Dermis blood vessel endothelial cell (primary cell): ENCODE measurements at regions not wholly inside any gene's neighbourhood (a gene's known extent, or its start where the extent isn't known, plus 50 kb on each side); places are given as distances from the start of the nearest gene placed in this dataset.
"Not testable (repeated sequence)": the region's sequence is repeated elsewhere in the genome, so short reads cannot be mapped to it uniquely, and the experiment has no call there.

Experiments
- DNase-seq: peaks from one replicate; pipeline ENCODE4 v3.0.0; 2010

DNA sequence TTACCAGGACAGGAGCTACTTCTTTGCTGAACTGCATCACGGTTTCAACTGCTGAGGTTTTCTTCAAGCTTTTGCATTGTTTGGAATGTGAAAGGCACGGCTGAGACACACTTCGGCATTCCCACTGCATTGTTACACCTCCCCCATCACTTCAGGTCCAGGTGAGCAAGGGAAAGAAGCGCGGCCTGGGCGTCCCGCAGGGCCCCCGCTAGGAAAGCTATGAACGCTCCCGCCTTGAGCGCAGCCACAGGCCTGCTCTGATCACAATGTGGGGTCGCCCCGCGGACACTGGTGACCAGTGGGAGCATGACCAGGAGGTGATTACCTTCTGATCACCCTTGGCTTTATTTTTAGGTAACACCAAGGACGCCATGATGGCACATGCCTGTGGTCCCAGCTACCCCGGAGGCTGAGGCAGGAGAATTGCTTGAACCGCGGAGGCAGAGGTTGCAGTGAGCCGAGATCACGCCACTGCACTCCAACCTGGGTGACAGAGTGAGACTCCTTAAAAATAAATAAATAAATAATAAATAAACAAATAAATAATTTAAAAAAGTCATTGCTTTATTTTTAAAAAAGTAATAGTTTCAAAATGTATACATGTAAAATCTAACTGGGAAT is 82.2 kb upstream of the ANTXRL start:
- not testable (repeated sequence) for DNase-seq

DNA sequence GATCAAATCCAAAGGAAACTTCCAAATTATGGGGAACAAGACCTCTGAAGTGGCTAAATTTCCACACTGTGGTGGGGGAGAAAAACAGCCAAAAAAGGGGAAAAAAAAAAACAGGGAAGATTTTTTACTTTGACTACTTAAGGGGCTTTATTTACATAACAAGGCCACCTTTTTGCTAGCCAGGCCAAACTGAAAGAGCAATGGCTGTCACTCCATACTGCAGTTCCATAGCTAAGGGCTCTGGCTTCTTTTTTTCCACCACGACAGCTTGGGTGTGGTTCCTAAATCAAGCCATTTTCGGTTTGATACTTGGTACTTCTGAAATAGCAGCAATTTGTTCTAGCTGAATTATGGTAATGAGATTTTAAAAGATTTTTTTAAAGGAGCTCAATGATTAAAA is 76.4 kb upstream of the ANTXRL start:
- not testable (repeated sequence) for DNase-seq

DNA sequence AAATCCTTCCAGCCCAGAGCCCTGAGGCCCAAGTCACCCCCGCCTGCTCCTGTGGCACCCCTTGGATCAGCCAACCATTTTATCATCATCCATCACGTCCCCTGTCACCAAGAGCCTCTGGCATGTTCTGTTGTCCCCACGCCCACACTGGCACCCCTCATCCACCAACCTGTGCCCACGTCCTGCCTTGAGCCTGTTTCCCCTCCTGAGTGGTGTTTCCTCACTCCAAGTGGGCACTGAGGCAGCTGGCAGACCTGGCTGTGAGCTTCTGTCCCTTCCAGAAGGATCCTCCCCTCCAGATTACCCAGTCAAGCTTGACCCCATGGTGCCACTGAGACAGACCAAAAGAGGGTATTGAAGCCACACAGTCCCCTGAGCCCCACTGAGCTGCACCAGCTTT is 71.4 kb upstream of the ANTXRL start:
- DNase-seq: no peak

DNA sequence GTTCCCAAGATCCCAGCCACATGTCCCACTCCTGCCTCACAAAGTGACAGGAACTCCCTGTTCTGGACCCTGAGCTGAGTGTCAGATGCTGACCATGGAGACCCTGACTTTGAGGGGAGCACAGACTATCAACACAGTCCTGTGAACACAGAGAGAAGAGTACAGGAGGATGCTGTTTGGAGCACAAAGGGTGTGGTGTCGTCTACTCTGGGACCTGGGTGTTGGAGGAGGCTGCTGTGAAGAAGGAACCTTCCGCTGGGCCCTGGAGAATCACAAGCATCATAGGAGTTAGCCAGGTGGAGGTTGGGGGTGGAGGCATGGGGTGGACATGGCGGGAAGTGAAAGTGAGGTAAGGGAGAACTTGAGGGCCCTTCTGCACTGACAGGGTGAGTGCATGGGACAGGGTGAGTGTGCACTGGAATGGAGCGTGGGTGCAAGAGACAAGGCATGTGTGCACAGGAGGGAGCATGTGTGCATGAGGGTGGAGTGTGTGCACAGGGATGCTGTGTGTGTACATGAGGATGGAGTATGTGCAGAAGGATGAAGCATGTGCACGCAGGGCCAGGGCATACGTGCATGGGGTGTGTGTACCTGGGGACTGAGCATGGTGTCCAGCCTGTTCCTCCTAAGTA is 70.7 kb upstream of the ANTXRL start:
- no peak for DNase-seq

DNA sequence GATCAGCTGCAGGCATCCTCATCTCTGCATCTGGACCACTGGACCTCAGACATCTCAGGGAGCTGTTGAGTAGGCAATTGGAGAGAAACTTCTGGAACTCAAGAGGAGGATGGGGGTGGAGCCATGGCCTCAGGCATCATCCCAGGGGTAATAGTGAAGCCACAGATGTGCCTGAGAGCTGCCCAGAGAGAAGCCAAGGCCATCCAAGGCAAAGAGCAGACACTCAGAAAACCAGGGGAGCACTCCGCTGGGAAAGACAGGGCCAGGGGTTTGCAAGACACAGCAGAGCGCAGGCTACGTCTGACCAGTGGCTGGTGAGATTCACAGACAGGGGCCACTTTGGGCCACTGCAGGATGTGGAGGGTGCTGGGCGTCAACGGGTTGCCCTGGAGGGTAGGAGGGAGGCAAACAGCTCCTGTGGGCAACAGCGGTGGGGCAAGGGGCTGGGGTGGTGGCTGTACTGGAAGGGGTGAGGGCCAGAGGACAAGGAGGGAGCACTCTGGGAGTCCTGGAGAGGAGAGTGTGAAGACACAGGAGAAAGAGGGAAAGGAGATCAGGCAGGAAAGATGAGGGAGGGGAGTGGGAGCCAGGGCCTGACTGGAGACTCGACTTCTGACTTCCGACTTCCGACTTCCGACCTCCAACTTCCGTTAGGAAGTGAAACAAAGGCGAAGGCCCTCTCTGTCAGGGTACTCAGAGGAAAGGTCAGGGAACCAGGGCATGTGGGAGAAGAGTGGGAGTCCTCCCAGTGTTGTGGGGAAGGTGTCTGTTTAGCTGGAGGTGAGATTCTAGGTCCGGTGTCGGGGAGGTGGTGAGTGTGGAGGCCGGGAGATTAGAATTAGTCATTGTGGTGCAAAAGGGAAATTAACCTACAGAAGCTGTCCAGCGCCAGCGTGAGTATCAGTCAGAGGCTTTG is 69.7 kb upstream of the ANTXRL start:
- peak; percentile 23 for DNase-seq

DNA sequence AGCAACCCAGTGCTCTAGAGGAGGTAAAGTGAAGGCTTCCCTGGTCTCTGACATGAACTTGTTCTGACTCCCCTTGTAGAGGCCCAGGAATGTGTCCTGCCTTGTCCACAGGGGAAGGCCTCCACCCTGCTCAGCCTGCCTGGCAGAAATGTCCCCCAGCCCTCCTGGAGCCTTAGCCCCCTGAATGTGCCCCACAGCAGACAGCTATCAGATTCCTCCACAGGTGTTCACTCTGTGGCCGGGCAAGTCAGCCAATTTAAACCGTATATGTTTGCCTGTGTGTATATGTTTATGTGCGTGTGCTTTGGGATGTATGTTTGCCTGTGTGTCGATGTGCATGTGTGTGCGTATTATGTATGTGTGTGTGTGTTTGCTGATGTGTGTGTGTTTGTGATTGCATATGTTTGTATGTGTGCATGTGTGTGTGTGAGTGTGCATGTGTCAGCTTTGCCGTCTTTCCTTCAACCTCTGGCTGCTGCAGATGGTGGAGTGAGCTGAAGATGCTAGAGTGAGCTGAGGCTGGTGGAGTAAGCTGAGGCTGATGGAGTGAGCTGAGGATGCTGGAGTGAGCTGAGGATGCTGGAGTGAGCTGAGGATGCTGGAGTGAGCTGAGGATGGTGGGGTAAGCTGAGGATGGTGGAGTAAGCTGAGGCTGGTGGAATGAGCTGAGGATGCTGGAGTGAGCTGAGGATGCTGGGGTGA is 68.9 kb upstream of the ANTXRL start:
- no peak for DNase-seq

DNA sequence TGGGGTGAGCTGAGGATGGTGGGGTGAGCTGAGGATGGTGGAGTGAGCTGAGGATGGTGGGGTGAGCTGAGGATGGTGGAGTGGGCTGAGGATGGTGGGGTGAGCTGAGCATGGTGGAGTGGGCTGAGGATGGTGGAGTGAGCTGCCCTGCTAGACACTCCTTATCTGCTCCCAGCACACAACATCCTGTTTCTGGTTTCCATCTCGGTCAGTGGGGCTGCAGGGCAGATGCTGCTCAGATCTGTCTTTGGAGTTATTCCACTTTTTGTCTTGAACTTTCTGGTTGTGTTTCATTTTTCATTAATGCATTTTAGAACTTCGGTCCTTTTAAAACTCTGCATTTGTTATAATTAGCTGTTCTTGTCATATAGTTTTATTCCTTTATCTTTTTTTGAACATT is 67.9 kb upstream of the ANTXRL start:
- DNase-seq: no peak

DNA sequence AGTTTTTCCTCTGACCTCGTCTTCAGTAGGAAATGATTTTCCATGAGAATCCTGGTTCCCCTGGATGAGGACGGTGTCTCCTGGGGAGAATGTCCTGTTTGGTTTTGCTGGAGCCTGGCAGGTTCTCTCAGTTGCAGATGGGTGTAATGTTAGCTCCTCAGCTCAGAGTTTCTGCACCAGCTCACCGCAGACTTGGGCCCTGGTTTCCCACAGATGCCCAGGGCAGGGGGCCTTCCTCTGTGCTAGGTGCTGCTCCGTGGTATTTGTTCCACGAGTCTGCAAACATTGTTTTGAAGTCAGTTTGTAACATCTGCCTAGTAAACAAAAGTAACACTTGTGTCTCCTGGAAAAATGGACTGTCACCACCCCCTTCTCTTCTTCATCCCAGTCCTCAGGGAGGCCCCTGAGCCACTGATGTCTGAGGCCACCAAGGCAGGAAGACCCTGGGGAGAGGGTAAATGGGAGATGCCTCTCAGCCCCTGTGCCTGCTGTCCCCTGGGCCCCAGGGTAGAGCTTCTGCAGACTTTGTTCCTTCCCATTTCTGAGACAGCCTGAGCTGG is 67.3 kb upstream of the ANTXRL start:
- not testable (repeated sequence) for DNase-seq

DNA sequence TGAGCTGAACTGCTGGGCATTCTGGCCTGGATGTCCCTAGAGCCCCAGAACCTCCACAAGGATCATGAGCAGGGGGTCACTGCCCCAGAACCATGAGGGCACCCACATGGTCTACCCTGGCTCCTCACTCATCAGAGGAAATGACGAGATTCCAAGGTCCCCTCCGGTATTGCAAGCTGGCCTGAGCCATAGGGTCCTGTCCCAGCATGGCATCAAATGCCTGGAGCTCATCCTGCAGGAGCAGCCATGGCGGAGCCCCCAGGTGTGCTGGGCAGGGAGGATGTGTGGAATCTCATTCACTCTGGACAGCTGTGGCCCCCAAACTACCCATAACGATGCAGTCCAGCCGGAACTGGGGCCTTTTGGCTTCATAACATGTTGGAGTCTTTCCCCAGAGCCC is 66.6 kb upstream of the ANTXRL start:
- no peak for DNase-seq

DNA sequence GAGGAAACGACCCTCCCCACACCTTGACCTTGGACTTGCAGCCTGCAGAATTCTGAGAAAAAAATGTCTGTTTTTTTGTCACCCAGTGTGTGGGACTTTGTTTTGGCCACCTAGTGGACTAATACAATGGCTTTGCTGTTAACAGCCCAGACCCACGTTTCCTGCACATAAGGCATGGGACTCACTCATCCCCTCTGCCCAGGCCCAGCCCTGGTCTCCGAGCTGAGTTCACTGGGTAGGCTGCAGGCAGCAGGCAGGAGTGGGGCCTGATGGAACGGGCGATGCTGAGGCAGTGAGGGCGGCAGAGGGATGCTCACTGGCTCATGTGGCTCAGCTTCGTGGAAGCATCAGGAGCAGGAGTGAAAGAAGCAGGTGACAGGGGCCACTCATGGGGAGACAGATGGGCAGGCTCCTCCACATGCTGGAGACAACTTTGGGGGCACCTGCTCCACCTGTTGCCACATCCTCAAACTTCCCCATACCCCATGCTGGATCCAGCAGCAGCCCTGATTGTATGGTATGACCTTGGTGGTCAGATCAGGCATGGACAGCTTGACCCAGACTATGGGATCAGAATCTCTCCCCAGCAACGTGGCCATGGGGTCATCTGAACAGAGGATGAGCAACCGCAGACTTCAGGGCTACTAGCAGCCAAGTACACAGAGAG is 65.8 kb upstream of the ANTXRL start:
- no peak for DNase-seq

DNA sequence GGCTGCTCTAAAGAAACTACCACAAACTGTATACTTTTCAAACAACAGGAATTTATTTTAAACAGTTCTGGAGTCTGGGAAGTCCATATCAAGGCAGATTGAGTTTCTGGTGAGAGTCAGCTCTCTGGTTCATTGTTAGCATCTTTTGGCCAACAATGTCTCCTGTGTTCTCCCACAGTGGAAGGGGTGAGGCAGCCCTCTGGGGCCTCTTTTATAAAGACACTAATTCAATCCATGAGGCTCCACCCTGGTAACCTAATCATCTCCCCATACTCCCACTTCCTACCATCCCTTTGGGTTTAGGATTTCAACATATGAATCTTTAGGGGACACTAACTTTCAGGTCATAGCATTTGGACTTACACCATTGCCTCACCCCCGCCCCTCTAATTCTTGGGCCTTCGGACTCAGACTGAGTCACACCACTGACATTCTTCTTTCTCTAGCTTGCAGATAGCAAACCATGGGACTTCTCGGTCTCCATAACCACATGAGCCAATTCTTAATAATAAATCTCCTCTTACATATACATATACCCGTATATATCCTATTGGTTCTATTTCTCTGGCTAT is 64.3 kb upstream of the ANTXRL start:
- no peak for DNase-seq

DNA sequence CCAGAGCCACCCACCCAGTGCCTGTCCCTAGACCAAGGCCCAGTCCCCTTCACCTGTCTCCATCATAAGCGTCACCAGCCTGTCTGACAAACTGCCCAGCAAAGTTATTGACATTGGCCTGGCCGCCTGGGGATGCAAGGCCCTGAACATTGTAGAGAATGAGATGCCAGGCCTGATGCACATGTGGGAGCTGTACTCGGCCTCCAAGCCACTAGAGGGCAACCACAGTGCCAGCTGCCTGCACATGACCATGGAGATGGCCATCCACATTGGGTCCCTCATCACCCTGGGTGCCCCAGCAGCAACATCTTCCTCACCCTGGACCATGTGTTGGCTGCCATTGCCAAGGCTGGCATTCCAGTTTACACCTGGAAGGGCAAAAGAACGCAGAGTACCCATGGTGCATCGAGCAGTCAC is 63.7 kb upstream of the ANTXRL start:
- DNase-seq: no peak

DNA sequence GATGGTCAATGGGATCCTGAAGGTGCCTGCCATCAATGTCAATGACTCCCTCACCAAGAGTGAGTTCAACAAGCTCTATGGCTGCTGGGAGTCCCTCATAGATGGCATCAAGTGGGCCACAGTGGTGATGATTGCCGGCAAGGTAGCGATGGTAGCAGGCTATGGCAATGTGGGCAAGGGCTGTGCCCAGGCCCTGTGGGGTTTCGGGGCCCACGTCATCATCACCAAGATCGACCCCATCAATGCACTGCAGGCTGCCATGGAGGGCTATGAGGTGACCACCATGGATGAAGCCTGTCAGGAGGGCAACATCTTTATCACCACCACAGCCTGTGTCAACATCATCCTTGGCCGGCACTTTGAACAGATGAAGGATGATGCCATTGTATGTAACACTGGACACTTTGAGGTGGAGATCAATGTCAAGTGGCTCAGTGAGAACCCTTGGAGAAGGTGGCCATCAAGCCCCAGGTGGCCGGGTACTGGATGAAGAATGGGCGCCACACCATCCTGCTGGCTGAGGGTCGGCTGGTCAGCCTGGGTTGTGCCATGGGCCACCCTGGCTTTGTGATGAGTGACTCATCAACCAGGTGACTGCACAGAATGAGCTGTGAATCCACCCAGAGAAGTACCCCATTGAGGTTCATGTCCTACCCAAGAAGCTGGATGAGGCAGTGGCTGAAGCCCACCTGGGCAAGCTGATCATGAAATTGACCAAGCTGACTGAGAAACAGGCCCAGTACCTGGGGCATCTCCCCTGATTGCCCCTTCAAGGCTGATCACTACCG is 63.0 kb upstream of the ANTXRL start:
- no peak for DNase-seq

DNA sequence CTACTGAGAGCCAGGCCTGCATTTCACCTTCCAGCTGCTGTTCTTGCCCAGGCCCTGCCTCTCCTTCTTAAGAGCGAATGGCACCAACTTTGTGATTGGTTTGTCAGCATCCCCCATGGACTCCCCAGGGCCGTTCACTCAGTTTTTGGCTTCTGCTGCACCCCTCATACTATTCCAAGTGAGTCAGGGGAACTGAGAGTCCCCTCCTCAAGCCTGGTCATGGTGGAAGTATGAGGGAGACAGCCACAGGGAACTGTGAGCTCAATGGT is 62.4 kb upstream of the ANTXRL start:
- no peak for DNase-seq

DNA sequence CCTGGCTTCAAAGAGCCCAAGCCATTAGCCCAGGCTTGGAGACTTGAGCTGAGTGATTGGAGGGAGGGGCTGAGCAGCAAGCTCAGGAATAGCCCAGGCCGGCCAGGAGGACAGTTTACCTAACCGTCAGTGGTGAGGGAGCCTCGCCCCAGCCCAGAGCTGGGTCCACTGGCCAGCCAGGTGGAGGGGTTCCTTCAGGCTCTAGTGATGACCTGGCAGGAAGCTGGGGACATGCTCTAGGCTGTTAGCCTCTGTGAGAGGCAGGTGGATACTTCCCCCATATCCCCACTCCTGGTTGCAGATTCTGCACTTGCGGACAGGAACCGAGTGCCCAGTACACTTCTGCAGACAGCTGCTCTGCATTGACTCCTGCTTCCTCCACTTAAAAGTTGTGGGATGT is 61.2 kb upstream of the ANTXRL start:
- DNase-seq: no peak

DNA sequence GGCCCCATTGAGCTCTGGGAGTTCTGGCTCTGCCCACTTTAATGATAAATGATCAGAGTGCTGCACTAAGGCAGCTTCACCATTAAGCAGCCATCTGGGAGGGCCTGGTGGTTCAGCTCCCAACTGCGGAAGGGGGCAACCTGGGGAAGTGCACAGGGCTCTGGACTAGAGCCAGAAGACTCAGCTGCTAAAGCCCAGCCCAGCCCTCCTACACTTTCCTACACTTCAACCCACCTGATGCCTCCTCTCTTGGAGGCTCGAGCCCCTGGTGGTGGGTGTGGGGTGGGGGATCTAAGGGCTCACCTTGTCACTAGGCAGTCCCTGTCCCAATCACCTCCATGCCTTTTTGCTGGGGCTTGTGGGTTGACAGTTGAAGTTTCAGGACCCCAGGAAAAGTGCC is 60.6 kb upstream of the ANTXRL start:
- no peak for DNase-seq

DNA sequence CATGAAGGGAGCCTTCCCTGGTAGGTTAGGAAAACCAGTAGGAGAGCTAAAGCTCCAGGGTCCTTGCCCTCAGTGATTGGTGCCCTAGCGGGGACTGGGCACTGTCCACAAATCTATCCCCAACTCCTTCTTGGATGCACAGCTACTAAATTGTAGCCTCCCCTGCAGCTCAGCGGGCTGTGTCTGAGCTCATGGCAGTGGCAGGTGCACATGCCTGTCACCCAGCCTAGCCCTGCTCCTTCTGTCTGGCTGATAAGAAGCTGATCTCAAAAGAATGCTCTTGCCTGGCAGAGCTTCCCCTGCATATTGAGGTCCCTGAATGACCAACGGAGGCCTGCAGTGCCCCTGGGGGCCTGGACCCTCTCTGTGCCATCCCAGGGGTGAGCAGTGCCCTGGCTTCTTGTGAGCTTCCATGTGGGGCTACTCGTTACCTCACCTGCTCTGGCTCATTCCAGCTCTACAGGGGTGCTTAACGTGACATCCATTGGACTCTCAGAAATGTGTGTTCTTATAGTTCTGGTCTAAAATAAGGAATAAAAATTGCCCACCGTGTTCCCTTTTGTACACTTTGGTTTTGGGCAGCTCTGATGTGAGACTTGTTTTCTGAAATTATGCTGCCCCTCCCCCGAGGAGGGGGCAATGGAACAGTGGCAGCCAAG is 59.8 kb upstream of the ANTXRL start:
- DNase-seq: no peak

DNA sequence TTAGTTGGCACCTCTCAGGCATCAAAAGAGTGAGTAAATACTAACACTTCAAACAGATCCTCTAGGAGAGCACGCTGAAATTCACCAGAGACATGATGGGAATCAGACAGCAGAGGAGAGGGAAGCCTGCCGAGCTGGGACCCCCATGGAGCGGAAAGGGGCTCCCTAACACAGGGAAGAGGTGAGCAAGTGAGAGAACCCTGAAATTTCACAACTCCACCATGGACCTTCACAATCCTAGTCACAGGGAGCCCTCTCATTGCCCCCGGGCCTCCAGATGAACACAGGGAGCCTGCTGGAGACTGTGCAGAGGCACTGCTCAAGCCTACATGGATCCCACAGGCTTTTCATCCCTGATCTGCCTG is 59.2 kb upstream of the ANTXRL start:
- DNase-seq: no peak

DNA sequence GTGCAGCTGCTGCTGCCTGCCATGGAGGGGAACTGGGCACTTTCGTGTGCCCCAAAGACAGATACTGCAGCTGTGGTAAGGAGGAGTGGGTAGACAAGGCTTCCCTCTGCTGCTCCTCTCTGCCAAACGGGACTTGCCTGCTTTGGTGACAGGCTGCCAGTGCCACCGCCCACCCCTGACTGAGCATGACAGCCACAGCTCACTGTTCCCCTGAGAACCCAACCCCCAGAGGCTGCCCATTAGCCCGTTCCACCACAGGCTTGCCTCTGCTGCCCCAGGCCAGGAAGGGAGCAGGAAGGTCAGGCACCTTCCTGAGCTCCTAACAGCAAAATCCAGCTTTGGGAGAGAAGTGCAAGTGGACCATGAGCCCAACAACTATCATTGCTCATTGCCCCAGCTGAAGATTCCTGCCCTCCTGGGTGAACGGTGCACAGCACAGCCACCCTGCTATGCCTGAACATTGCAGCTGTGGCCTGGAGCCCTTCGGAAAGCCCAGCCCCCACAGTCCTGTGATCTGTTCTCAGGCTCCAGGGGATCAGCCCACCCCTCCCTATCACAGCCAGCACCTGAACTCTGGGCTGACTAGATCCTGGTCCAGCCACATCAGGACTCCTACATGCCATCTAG is 58.7 kb upstream of the ANTXRL start:
- DNase-seq: no peak

DNA sequence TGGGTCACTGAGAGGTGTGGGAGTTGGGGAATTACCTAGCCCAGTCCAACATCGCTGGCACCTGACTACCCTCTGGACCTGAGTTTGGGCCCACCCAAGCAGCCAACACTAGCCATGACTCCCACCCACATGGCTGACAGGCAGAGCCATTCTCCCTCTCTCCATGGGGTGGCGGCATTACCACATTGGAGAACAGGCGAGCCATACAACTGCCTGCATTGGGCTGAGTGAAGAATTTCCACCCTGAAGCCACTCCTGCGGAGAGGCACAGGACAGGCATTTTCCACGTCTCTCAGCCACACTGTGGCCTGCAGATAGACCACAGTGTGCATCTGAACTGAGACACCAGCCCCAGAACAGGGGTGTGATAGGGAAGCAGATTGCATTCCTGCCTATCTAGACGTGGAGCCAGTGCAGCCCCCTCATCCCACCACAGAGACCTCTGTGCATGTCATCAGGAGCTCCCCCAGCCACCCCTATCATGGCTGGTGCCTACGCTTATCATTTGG is 58.2 kb upstream of the ANTXRL start:
- peak; percentile 82 for DNase-seq
